ENCODE measurements at regions not wholly inside any gene's neighbourhood (a gene's known extent, or its start where the extent isn't known, plus 50 kb on each side); places are given as distances from the start of the nearest gene placed in this dataset.
"Not testable (repeated sequence)": the region's sequence is repeated elsewhere in the genome, so short reads cannot be mapped to it uniquely, and the experiment has no call there.

DNA sequence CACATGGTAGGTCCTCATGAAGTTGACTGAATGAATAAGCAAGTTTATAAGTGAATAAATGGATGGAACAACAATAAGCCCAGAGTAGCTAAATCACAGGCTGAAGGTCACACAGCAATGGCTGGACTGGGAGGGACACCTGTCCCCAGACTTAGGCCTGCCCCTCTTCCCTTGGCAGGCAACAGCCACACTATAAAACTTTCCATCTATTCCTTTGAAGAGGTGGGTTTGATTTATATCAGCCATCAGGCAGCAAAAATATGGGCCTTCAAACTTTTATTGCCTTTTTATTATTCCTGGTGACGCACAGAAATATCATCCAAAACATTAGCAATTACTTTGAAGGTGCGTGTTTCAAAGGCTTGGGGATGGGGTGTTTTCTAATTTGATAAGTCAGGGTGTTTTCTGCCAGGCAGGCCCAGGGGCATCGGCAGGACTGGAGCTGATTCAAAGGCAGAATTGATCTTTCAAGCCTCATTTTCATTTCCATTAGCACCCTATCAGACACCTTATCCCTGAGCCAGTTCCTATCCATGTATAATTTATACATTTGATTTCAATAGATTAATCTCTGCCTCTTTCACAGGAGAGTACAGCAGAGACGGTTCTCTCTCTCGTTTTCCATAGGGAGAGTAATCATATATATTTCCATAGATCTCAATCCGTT is 67.2 kb upstream of the LYRM9 start:
- no peaks in the 10 kb centered on the region for H3K4me1 ChIP-seq
- H3K9me3 ChIP-seq = no peaks in the 10 kb centered on the region
- WGBS, 2 donors = 16 to 60% methylated on average over 6 of the region's 6 CpGs
- no peaks in the 10 kb centered on the region for H3K27me3 ChIP-seq
- DNase-seq = no peak
- H3K36me3 ChIP-seq = no peaks in the 10 kb centered on the region
- no peak overlapping the region for H3K4me3 ChIP-seq
- no peak for TF ChIP-seq EP300 (IDR thresholded peaks at IDR 0.05)
- TF ChIP-seq, protein P1, sequence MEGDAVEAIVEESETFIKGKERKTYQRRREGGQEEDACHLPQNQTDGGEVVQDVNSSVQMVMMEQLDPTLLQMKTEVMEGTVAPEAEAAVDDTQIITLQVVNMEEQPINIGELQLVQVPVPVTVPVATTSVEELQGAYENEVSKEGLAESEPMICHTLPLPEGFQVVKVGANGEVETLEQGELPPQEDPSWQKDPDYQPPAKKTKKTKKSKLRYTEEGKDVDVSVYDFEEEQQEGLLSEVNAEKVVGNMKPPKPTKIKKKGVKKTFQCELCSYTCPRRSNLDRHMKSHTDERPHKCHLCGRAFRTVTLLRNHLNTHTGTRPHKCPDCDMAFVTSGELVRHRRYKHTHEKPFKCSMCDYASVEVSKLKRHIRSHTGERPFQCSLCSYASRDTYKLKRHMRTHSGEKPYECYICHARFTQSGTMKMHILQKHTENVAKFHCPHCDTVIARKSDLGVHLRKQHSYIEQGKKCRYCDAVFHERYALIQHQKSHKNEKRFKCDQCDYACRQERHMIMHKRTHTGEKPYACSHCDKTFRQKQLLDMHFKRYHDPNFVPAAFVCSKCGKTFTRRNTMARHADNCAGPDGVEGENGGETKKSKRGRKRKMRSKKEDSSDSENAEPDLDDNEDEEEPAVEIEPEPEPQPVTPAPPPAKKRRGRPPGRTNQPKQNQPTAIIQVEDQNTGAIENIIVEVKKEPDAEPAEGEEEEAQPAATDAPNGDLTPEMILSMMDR (IDR thresholded peaks at IDR 0.05) = no peak
- H3K27ac ChIP-seq = no peak overlapping the region
- intact Hi-C loops (cut with DNase I) = no loop called here

DNA sequence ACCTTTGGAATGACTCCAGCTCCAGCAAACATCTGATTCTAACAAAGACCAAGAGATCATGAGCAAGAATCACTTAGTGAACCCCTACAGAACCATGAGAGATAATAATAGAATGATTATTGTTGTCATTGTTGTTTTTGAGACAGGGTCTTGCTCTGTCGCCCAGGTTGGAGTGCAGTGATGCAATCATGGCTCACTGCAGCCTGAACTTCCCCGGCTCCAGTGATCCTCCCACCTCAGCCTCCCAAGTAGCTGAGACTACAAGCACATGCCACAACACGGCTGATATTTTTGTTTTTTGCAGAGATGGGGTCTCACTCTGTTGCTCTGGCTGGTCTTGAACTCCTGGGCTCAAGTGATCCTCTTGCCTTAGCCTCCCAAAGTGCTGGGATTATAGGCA is 69.4 kb upstream of the LYRM9 start:
- intact Hi-C loops (cut with DNase I); H3K27ac ChIP-seq; H3K4me1 ChIP-seq; DNase-seq; H3K36me3 ChIP-seq; H3K9me3 ChIP-seq; H3K27me3 ChIP-seq; H3K4me3 ChIP-seq: not testable (repeated sequence)
- WGBS, 2 donors = 88 to 89% methylated on average over 3 of the region's 3 CpGs

DNA sequence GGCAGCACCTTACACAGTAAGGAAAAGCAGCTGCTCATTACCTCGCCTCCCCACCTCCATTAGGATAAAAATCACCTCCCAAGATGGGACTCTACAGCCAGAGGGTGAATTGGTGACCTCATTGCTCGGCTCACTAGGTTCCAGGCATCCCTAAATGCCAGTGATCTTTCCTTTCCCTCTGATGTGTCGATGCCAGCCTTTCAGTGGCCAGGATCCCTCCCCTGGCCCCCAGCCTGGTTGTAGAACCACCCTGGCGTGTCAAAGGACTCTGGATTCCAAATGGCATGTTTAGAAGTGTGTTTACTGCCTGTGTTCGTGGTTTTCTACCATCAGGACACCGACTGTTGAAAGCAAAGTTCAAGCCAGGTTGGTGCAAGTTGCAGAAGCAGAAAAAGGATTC is 72.1 kb upstream of the LYRM9 start:
- WGBS, 2 donors = 70 to 77% methylated on average over 6 of the region's 6 CpGs
- no peak for DNase-seq
- no peak for TF ChIP-seq POLR2AphosphoS5 (IDR thresholded peaks at IDR 0.05)
- TF ChIP-seq, protein P1 (IDR thresholded peaks at IDR 0.05) = no peak
- Histone ChIP-seq H3K36me3 (no peaks in the 10 kb centered on the region), H3K4me3 (no peak overlapping the region), H3K27ac (no peak overlapping the region), H3K9me3 (no peaks in the 10 kb centered on the region), H3K4me1 (no peaks in the 10 kb centered on the region), H3K27me3 (no peaks in the 10 kb centered on the region)
- intact Hi-C loops (cut with DNase I) = no loop called here

DNA sequence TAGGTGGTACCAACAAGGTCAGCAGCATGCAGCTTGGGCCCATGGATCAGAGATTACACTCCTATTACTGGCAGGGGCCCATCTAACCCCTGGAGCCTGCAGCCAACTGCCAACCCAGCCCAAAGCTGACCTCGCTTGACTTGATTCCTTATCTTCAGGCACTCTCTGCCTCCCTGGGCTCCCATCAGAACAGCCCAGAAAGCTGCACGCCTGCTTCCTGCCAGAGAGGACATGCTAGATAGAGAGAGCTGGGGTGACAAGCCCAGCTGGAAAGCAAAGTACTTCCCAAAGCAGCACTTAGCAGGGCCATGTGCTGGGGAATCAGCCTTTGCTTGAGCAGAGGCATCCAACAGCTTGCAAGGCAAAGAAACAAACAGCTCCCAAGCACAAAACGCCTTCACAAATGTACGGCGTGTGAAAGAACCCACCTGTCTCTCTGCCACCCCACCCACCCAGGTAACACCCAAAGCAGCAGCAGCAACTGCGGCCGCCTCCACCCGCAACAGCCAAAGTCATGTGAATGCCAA is 74.2 kb upstream of the NLK start:
- TF ChIP-seq POLR2A (IDR thresholded peaks at IDR 0.05) (no peak), POLR2AphosphoS5 (IDR thresholded peaks at IDR 0.05) (no peak), EP300 (IDR thresholded peaks at IDR 0.05) (no peak)
- TF ChIP-seq, protein P1 (IDR thresholded peaks at IDR 0.05) = no peak
- Histone ChIP-seq H3K4me3 (no peak overlapping the region), H3K9me3 (no peaks in the 10 kb centered on the region), H3K4me1 (no peaks in the 10 kb centered on the region), H3K36me3 (no peaks in the 10 kb centered on the region), H3K27ac (no peak overlapping the region), H3K27me3 (no peaks in the 10 kb centered on the region)
- intact Hi-C loops (cut with DNase I) = no loop called here
- 80 to 86% methylated on average over 8 of the region's 8 CpGs for WGBS, 2 donors
- no peak for DNase-seq

DNA sequence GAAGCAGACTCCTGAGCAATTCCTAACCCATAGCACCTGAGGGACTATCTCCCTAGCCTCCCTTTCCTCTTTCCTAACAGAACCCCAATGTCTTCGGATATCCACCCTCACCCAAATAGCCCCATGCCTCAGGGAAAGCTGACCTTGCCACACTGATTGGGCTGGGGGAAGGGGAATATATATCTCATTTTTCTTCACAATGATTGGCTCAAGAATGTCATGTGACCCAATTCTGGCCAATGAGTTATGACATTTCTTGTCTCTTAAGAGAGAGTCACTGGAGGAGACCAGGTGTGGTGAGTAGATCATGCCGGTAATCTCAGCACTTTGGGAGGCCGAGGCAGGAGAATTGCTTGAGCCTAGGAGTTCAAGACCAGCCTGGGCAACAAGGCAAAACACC is 71.9 kb upstream of the NLK start:
- WGBS, 2 donors = 93 to 94% methylated on average over 3 of the region's 3 CpGs

More for the DNA sequence above, 71.9 kb upstream of the NLK start:
- H3K9me3 ChIP-seq = no peaks in the 10 kb centered on the region
- intact Hi-C loops (cut with DNase I) = no loop called here
- no peaks in the 10 kb centered on the region for H3K36me3 ChIP-seq
- no peaks in the 10 kb centered on the region for H3K27me3 ChIP-seq
- TF ChIP-seq, protein P1 (IDR thresholded peaks at IDR 0.05) = no peak
- no peak for TF ChIP-seq POLR2AphosphoS5 (IDR thresholded peaks at IDR 0.05)
- TF ChIP-seq POLR2A (IDR thresholded peaks at IDR 0.05) = no peak
- no peak for TF ChIP-seq EP300 (IDR thresholded peaks at IDR 0.05)
- H3K27ac ChIP-seq = no peak overlapping the region
- no peak for DNase-seq
- no peak overlapping the region for H3K4me3 ChIP-seq
- H3K4me1 ChIP-seq = no peaks in the 10 kb centered on the region
